ENCODE measurements at regions not wholly inside any gene's neighbourhood (a gene's known extent, or its start where the extent isn't known, plus 50 kb on each side); places are given as distances from the start of the nearest gene placed in this dataset.

- TF ChIP-seq CTCF (tag by site-specific recombination; IDR thresholded peaks at IDR 0.05) (no peak), ZBTB20 (tag by site-specific recombination; IDR thresholded peaks at IDR 0.05) (no peak), ZNF48 (tag by site-specific recombination; IDR thresholded peaks at IDR 0.05) (no peak), ZNF18 (tag by site-specific recombination; IDR thresholded peaks at IDR 0.05) (no peak), ZNF530 (tag by site-specific recombination; IDR thresholded peaks at IDR 0.05; ENCODE audit: low read depth) (no peak), ZIC2 (tag by site-specific recombination; IDR thresholded peaks at IDR 0.05) (no peak), TSHZ1 (tag by site-specific recombination; IDR thresholded peaks at IDR 0.05; ENCODE audit: borderline replicate concordance) (no peak), BCL11A (tag by site-specific recombination; IDR thresholded peaks at IDR 0.05; ENCODE audit: low read depth) (no peak), ZNF391 (tag by site-specific recombination; IDR thresholded peaks at IDR 0.05; ENCODE audit: borderline replicate concordance, low read depth) (no peak), ZNF76 (tag by site-specific recombination; IDR thresholded peaks at IDR 0.05; ENCODE audit: borderline replicate concordance, low read depth) (no peak), ZNF26 (tag by site-specific recombination; IDR thresholded peaks at IDR 0.05) (no peak)
Observed at GRCh38 chr11:134792044-134792443, 380.0 kb upstream of the B3GAT1 start.

Data from HEK293 (cell line).